CMK (cell line): ENCODE measurements at regions not wholly inside any gene's neighbourhood (a gene's known extent, or its start where the extent isn't known, plus 50 kb on each side); places are given as distances from the start of the nearest gene placed in this dataset.

Experiments
- DNase-seq: peaks from one replicate; pipeline ENCODE4 v3.0.0-alpha.2; 2010; ENCODE audit warnings: low read depth

DNA sequence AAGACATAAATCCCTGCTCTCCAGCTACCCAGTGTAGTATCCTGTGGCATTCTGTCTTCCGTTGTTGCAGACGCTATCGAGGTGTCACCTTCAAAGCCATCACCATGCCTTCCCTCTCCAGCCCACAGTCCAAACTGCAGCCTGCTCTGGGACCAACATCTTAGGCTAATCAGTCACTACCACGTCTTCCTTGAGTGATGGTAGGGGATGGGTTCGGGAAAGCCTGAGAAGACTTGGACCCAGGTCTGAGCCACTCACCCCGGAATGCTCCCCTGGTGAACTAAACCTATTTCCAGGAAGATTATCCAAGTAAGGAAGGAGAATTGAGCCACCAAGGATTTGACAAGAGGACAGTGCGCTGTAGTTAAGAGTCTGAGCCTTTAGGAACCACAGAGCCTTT is 52.9 kb upstream of the IRX1 start:
- DNase-seq, result no peak

DNA sequence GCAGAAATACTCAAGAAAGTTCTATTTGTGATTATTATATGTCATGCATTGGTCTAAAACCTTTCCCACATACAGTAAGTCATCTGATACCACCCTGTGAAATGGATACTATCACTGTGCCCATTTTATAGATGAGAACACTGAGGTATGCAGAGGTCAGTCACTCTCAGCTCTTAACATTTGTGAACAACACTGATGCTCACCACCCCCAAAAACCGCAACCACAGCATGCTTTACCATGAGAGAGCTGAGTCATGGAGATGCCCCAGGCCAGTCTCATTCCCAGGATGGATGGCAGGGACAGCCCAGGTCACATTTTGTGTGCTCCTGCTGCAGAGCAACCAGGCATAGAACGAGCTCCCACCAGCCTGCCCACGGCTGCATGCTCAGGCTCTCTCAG is 53.5 kb upstream of the IRX1 start:
- no peak for DNase-seq

DNA sequence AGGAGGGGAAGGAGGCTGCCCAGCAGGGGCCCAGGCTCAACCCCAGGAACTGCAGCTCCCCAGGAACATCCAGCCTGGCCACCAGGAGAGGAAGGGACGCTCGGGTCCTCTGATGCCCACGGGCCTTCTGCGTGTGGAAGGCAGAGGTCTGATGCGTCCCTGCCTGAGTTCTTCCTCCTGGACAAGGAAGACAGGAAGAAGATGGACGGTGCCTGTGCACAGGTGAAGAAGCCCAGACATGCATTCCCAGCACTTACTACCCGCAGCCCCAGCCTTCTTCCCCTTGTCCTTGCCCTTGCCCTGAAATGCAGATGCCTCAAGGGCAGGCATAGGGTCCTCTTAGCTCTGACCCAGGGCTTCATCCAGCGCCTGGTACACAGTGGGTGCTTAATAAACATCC is 56.7 kb upstream of the IRX1 start:
- no peak for DNase-seq

DNA sequence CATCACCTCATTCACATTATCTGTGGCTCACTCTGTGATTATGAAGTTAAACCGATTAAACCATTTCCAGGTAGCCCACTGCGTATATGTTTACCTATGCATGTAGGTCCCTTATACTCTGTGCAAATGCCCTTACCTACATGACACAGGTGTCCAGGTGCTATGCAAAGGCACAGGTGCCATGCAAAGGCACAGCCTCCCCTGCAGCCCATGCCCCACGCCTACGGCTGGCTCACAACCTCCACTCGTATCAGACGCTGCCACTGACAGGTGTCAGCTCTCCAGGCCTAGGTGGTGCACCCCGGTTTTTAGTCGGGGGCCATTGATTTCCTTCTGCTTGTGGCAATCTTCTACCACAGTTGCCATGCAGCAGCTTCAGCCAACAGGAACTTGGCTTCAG is 57.7 kb upstream of the IRX1 start:
- DNase-seq, result no peak

DNA sequence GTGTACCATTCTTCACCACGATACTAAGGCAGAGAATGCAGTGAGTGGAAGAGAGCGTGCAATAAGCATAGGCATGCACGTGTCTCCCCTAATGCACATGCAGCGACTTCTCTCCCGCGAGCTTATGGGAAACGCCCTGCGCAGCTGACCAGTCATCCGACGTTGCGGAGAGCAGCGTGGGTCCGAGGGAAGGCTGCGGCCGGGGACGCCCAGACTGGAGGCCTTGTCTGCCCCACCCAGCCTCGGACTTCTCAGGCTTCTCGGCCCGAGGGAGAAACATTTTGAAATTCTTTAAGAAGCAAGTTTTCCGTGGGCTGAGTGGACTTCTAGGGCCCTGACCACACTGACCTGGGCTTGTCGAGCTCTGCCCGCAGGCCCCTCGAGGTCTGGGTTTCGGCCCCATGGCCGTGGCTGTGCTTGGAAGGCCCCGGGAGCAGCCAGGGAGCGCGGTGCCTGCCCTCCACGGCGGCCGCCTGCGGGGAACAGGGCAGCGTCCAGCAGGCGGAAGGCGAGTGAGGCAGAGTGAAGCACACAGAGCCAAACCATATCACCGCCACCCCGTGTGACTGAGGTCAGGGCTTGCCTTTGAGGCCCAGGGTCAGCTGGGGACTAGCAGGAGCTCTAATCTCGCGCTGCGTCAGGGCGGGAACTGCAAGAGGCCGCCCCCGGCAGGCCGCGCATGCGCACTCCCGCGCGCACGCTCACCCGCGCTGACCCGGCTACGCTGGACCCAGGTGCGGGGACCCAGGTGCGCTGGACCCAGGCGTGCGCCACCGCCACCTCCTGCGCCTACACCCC is 60.0 kb upstream of the IRX1 start:
- no peak for DNase-seq

DNA sequence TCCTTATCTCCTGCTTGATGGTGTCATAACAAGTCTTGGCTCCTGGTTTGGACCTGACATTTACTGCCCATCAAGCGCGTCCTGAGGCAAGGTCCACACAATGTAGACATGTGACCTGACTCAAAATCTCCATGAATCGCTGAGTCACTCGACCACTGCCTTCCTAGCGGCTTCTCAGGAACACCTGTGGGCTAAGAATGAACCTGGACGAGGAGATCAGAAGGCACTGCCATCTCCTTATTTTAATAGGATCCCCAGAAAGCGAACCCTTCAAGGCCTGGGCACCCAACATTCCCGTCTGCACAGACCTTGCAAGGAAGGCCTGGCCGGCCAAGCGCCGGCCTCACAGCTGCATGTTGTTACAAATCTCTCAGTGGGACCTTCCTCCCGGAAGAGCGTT is 60.6 kb upstream of the IRX1 start:
- DNase-seq, result no peak

DNA sequence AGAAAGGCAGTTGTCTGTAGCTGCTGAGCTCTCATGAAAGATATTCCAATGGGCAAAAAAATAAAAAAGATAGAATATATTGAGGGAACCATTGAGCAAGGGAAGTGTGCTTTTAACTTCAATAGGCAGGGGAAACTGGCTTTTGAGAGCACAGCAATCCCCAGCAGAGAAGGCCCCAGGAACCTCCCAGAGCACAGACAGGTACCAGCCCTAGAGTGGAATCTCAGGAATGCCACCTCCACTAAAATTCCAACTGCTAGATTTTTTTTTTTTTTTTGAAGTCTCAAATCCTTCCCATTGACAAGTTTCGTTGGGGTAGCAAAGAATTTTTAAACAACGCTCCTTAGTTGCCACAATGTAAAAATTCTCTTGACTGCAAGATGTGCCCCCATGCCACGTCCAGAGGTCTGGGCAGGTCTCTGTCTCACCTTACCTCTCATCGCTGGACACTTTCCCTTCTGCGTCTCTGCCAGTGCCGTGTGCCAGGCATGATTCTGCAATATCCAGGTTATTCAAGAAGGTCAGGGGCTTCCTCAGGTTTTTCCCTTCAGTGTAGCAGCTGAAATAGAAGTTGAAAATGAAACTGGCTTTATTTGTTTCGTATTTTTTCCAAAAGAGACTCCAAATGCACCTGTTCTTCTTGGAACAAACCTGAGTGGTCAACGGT is 64.2 kb upstream of the IRX1 start:
- no peak for DNase-seq

DNA sequence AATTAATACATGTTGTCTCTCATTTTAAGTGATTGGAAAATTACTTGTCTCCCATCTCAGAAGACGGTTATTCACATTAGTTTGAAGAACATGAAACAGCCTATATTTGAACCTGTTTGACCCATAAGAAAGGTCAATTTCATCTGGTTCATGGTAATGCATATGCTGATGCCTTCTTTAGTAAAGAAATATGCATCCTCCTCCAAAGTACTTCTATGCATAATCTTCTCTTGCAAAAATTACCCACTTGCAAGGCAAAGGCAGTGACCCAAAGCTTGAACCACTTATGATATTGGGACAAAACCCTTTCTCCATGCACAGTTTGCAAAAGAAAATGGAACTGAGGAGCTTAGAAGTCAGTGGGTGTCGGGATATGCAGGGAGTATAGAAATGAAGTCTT is 65.4 kb upstream of the IRX1 start:
- DNase-seq, result no peak

DNA sequence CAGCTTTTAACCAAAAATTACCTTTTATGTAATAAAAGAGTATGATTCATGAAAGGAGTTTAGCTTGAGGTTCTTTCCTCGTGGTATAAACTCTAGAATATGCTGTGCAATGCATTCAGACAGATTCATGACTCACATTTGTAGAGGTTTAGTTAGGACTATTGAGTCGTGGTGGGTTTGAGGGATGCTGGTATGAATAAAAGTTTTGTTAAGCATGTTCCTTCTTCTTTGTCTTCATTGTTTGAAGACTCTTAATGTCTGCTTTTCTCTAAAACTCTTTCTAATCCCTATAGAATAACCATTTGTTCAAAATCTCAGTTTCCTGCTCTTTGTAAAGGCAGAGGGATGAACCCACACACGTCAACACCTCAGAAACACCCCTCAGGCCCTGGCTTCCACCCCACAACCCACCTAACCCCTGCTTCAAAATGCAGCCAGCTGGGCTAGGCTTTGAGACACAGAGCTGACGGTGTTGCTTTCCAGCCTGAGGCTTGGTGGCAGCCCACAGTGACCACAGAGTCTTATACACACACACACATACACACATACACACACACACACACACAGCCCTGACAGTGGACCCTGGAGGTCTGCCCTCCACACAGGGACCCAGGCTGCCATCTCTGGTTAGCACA is 69.0 kb upstream of the IRX1 start:
- DNase-seq, result no peak

DNA sequence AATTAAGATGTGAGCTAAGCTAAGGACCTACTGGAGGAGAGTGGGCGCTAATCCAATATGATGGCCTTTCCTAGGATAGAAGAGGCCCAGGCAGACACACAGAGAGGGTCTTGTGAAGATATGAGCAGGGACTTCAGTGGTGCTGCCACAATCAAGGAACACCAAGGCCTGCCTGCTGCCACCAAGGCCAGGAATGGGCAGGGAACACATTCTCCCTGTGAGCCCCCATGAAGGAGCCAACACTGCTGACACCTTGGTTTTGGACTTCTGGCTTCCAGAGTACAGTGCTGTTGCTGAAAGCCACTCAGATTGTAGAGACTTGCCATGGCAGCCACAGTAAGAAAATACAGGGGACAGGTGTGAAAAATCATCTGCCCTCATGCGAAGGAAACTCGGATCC is 73.1 kb upstream of the IRX1 start:
- DNase-seq, result no peak

DNA sequence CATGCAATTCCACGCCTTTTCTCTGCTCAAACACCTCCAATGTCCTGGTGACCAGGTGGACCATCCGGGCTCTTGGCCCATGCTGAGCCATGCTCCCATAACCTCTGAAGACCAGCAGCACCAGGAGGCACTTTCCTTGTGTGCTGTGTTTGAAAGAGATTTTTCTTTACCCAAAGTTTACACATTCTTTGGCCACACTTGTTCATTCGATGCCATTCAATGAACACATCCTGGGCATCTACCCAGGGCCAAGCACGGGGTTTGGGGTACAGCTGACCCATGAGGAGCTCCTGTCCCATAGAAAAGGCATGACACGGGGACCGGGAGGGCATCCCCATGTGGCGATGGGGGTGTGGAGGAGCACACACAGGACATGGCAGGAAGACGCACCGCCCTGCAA is 77.1 kb upstream of the IRX1 start:
- DNase-seq, result no peak

DNA sequence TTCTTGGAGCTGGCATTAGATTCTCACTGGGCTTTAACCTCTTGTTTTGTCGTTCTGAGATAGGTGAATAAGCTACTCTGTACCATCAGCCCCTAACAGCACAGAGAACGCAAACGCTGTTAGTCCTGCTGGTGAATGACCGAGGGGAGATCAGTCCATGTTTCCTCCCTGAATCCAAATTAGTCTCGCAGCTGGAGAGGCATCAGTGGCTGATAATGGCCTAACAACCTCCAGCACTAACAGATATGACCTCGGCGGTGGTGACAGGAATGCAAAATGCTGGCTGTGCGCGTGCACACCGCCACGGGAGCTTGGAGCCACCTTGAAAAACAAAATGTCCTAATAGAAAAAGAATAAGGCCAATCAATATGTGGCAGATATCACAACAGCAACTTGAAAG is 77.6 kb upstream of the IRX1 start:
- no peak for DNase-seq

DNA sequence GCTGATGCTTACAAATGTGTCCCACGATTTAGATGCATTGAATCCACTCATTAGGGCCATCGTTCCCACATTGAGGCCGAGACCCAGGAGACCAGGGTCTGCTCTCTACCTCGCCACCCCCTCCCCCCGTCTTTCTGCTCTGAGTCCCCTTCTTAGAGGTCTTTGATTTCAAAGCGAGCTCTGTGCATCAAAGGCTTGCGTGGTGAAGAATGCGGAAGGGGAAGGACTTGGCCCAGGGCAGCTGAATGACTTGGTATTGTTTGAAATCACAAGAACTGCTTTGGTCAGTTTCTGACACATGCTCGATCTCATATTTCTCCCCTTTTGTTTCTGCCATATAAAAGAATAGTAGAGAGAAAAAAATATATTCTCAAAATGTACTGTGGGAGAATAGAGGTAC is 78.3 kb upstream of the IRX1 start:
- no peak for DNase-seq

DNA sequence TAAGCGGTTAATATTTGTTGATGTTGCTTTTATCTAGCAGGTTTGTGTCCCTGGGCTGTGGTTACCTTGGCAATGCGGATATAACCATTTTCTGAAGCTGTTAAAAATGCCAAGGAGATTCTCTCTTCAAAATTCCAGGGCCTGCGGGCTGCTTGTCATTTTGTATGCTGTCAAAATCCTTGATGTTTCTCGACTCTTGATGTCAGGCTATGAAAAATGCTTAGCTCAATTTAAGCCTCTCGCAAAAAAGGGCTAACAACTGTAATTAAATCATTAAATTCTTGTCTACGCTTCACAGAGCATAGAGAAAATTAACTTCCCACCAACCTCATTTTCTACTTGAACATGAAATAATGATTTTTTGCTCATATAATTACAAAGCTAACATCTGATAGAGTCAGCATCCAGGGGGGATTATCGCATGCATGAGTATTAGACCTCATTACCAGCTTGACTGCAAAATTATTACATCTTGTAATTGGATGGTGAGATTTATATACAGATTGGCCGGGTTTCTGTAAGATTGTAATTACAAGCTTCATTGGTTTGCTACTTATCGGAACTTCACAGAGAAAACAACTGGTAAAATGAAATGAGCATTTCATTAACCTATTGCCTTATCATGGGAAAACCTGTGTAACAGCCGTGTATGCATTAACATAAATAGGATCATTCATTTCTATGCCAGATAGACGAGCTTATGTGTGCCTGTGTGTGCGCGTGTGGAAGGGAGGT is 83.1 kb upstream of the IRX1 start:
- DNase-seq, result no peak

DNA sequence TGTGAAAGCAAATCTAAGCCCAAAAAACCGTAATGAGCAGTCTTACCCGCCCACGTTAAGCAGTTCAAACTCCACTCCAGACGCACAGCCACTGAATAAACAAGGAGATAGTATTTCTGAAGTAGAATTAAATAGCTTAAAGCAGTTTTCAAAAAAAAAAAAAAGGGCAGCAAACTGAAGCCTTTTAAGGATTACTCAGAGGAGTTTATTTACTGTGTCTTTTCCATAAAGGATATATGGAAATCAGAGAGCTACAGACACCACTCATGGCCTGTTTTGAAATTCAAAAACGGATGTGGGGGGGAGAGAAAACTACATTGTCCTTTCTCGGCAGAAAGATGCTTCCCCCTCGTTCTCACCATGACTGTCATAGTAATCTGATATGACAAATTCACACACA is 83.7 kb upstream of the IRX1 start:
- DNase-seq, result no peak

DNA sequence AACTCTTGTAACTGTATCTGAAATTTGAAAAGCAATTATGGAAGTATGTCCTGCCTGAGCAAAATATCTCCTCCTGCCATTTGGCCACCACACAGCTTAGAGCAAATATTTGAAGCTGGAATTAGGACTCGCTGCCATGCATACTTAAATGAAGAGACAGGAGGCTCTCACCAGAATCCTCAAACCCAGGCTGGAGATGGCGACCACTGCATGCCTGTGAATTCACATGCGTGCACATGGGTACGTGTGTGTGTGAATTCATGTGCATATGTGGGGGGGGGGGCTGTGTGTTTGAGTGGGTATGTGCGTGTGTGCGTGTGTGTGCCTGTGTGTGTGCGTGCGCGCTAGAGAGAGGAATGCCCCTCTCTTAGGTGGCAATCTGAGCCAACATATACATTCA is 84.1 kb upstream of the IRX1 start:
- DNase-seq, result no peak

DNA sequence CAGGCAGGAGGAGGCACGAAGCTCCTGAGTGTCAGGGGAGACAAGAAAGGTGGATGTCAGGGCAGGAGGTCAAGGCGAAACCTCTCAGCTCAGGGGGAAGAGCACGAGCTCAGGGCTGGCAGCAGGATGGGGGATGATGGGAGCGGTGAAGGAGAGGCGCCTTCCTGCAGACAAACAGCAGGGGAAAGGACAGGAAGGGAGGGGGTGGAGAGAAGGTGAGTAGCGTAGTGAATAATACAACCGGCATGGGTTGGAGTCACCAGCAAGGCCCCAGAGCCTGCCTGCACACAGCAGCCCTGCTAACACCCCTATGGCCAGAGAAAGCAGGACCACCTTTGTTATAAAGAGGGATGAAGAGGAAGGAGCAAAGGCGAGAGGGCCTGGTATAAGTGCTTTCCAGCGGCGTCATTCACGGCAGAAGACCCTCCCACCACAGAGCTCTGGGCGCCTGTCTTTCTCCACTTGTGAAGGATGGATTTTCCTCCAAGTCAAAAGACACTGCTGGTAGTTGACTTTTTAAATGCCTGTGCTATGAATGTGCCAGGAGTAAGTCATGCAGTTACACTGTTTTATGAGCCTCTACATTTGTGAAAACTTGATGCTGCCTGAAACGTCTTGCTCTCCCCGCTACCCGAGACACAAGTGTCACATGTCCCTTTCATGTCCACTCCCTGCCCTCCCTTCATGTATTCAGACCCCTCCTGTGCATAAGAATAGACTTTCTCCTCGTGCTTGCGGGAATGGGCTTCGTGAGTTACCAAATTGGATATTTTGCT is 84.8 kb upstream of the IRX1 start:
- no peak for DNase-seq

DNA sequence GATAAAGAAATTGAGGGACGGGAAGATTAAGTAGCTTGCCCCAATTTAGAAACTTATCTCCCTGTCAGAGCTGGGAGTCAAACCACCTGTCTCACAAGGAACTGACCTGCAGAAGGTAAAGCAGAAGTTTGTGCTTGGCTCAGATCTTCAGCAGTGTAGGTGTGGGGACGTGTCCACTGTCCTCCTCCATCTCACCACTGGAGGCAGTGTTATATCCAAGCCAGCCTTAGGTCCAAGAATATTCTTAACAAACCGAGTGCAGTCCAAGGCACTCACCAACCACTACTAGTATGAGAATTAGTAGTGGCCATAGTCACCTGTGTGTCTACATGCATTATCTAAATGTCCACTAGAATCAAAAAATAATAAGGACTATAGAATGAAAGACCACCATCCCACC is 86.3 kb upstream of the IRX1 start:
- no peak for DNase-seq

DNA sequence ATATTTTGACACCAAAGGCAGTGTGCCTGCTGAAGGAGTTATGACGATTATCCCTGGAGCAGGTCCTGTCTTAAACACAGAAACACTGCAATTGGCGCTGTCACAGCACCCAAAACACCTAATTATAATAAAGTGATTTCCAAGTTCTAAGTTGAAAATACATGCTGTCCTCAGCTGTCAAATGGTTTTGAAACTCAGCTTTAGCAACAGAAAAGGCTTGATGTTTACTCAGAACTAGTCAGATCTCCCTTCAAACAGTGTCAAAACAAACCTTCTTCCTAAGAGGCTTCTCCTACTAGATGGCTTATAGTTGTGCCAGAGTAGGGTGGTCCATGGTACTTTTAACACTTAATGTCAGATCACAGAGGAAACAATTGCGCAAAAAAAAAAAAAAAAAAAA is 87.2 kb upstream of the IRX1 start:
- DNase-seq, result no peak

DNA sequence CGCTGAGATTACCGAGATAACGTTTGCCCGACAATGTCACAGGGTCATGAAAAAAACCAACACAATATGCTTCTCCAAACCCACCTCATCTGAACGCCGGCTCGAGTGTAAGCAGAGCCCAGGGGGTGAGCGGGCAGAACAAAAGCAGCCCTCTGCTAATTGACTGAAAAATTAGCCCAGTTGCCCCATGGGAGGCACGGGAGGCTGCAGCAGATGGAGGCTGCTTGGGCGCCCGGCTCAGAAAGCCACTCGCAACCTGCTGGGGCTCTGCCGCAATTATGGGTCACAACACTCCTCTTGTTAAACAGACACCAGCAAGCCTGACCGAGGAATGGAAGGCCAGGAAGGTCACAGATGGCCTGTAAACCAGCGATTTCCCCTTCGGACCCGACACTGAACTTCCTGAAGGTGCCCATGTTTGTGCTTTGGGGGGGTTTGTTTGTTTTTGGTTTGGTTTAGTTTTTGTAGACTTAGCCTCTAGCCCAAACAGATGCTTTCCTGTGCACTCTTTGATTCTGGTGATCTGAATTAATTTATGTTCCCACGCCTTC is 104.6 kb upstream of the IRX1 start:
- DNase-seq, result no peak

DNA sequence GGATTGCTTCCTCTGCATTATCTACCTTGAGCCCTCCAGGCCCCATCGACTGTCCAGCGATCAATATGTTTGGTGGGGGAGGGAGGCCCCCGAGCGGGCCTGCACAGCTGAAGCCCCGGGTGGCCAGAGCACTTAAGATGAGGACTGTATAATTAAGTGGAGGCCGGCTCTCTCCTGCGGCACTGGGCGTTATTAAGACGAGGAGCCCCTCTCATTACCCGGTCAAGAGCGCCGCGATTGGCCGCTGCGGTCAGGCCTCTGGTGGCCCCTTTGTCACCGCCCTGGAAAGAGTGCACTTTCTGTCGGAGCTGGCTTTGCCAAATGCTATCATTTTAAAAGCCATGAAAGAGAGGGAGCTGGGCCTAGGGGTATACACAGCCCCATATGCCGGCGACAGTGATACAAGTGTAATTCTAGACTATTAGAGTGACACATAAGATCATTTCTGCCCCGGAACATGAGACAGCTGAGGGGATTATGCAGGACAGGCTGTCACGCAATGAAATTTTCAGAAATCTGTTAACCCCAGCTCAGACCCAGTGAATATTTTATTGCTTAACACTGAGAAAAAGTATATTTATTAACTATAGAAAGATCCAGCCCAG is 106.3 kb upstream of the IRX1 start:
- DNase-seq, result no peak
